Stomach (tissue), 4 donors: ENCODE measurements at regions not wholly inside any gene's neighbourhood (a gene's known extent, or its start where the extent isn't known, plus 50 kb on each side); places are given as distances from the start of the nearest gene placed in this dataset.

Source experiments
- EP300 ChIP-seq: sonication (generic); formaldehyde crosslinking; IDR thresholded peaks from one replicate; pipeline ENCODE4 v1.6.1; 2017; ENCODE audit warnings: antibody characterized with exemption
- POLR2A ChIP-seq, 4 donors: fragments of 450-650 bp; IDR thresholded peaks; one replicate each; pipeline ENCODE4 v1.6.1; 2016; ENCODE audit warnings: antibody characterized with exemption in 4 of 4, control low read depth in 2 of 4, mild to moderate bottlenecking in 1 of 4, moderate library complexity in 1 of 4
- POLR2AphosphoS5 ChIP-seq, 3 donors: sonication (generic); formaldehyde crosslinking; IDR thresholded peaks; one replicate each; pipeline ENCODE4 v1.6.1; 2016; ENCODE audit warnings: antibody characterized with exemption in 3 of 3
- TF ChIP-seq, protein P1 (sequence below), 7 experiments: fragments of 450-650 bp in 4 of 7; fragments of 200-600 bp in 3 of 7; sonication (generic) in 3 of 7; IDR thresholded peaks; one replicate each; pipeline ENCODE4 v1.5.1; 2016 to 2019; ENCODE audit warnings: antibody characterized with exemption in 7 of 7, control low read depth in 2 of 7, mild to moderate bottlenecking in 1 of 7

DNA sequence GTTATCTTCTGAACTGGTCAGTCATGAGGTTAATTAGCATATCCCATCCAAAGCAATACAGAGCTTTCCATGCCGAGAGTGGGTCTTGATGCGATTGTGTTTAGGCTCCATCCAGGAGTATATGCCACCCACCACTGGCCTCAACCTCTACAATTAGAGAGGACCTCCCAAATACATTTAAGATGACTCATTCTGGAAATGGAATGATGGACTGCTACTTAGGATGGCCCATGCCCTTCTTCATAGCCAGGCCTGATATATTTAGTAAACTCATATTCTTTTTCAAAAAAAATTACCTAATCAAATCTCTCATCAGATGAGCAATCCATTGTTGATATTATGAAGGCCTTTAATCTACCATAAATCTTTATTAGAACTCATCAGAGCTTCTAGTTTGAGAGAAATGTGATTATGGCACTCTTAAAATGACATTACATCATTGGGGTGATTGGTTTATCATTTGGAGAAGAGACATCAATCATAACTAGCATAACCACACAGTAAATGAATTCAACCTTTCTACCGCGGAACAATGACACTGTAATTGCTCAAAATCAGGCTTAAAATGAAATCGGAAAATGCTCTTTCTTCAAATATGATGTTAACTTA, 414.2 kb upstream of the WWC1 start:
- TF ChIP-seq, protein P1, sequence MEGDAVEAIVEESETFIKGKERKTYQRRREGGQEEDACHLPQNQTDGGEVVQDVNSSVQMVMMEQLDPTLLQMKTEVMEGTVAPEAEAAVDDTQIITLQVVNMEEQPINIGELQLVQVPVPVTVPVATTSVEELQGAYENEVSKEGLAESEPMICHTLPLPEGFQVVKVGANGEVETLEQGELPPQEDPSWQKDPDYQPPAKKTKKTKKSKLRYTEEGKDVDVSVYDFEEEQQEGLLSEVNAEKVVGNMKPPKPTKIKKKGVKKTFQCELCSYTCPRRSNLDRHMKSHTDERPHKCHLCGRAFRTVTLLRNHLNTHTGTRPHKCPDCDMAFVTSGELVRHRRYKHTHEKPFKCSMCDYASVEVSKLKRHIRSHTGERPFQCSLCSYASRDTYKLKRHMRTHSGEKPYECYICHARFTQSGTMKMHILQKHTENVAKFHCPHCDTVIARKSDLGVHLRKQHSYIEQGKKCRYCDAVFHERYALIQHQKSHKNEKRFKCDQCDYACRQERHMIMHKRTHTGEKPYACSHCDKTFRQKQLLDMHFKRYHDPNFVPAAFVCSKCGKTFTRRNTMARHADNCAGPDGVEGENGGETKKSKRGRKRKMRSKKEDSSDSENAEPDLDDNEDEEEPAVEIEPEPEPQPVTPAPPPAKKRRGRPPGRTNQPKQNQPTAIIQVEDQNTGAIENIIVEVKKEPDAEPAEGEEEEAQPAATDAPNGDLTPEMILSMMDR (IDR thresholded peaks at IDR 0.05) = no peak
- no peak for TF ChIP-seq POLR2A (IDR thresholded peaks at IDR 0.05)
- no peak for TF ChIP-seq POLR2AphosphoS5 (IDR thresholded peaks at IDR 0.05)
- TF ChIP-seq EP300 = no peak
